ENCODE measurements at regions not wholly inside any gene's neighbourhood (a gene's known extent, or its start where the extent isn't known, plus 50 kb on each side); places are given as distances from the start of the nearest gene placed in this dataset.

DNA sequence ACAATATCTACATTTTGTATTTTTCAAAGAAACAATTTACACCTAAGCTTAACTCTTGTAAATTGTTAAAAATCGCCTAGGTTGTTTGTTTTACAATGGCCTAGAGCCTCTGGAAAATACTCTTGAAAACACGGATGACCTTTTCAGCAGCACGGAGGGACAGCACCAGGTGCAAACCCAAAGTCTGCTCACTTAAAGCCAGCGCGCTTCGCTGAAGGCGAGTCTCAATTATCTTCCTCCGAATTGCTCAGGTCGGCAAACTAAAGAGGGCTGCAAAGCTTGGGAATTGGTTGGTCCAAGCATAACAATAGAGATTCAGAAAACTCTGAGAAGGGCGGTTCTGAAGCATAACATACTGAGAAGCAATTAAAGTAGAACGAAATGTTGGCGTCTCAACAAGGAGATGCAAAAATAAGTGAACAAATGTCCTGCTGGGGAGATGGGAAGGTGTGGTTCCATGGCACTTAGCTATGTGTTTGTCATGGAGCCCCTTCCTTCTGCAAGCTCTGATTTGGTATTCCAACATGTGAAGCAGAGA, 139.9 kb upstream of the PITRM1 start:
- Histone ChIP-seq H3K27me3 (no peaks in the 10 kb centered on the region), H3K36me3 (ENCODE audit: low read depth, missing control alignments) (no peaks in the 10 kb centered on the region), H3K9me3 (no peaks in the 10 kb centered on the region), H3K4me3 (no peak overlapping the region), H3K27ac (no peak overlapping the region), H3K4me1 (no peaks in the 10 kb centered on the region)
- TF ChIP-seq CTCF (IDR thresholded peaks at IDR 0.05) (no peak), POLR2A (IDR thresholded peaks at IDR 0.05) (no peak)
- no peak for DNase-seq
- 84 to 86% methylated on average over 12 of the region's 12 CpGs for WGBS, 2 donors
- intact Hi-C loops (cut with DNase I; ENCODE audit: low total_unique reads), result no loop called here

- intact Hi-C loops (cut with DNase I; ENCODE audit: low total_unique reads), result no loop called here
- 74 to 78% methylated on average over 8 of the region's 8 CpGs for WGBS, 2 donors
- H3K9me3 ChIP-seq, result no peaks in the 10 kb centered on the region
- H3K27me3 ChIP-seq, result no peaks in the 10 kb centered on the region
- no peaks in the 10 kb centered on the region for H3K36me3 ChIP-seq (ENCODE audit: low read depth, missing control alignments)
- no peak for DNase-seq
- no peak for TF ChIP-seq POLR2A (IDR thresholded peaks at IDR 0.05)
- no peaks in the 10 kb centered on the region for H3K4me1 ChIP-seq
- H3K4me3 ChIP-seq, result no peak overlapping the region
- H3K27ac ChIP-seq, result no peak overlapping the region
Observed at GRCh38 chr10:3310016-3310784, 137.6 kb upstream of the PITRM1 start.

GRCh38 chr10:3306050-3306449, 133.5 kb upstream of the PITRM1 start:
- no peaks in the 10 kb centered on the region for H3K9me3 ChIP-seq
- TF ChIP-seq POLR2A (IDR thresholded peaks at IDR 0.05) (no peak), CTCF (IDR thresholded peaks at IDR 0.05) (no peak)
- 95 to 99% methylated on average over 2 of the region's 2 CpGs for WGBS, 2 donors
- DNase-seq, result no peak
- no peaks in the 10 kb centered on the region for H3K4me1 ChIP-seq
- no peaks in the 10 kb centered on the region for H3K36me3 ChIP-seq (ENCODE audit: low read depth, missing control alignments)
- intact Hi-C loops (cut with DNase I; ENCODE audit: low total_unique reads), result no loop called here
- no peaks in the 10 kb centered on the region for H3K27me3 ChIP-seq
- H3K4me3 ChIP-seq, result no peak overlapping the region
- H3K27ac ChIP-seq, result no peak overlapping the region

DNA sequence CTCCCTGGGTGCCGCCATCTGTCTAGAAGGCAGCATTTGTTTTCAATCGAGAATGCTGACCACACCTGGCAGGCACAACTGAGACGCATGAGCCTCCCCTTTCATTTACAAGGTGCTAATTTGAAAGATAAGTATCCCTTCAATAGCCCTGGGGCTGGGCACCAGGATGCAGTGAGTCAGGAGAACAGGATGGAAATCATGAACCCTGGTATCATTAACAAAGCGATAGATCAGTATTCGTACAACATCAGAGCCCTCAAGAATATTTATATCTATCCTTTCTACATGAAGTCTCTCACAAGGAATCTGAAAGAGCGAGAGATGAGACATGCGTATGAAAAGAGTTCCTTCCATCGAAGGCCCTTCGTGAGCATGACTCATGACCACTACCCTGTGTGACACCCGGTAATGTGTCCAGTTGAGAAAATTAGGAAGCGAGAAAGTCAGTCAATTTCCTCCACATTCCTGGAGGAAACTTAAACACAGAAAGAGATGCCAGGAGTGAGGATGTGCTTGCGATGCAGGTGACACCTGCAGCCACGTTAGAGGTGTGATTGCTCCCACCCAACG, 123.1 kb upstream of the PITRM1 start:
- TF ChIP-seq CTCF (IDR thresholded peaks at IDR 0.05), result no peak
- 89 to 90% methylated on average over 14 of the region's 14 CpGs for WGBS, 2 donors
- Histone ChIP-seq H3K27ac (no peak overlapping the region), H3K4me3 (no peak overlapping the region), H3K9me3 (no peaks in the 10 kb centered on the region), H3K4me1 (no peaks in the 10 kb centered on the region), H3K27me3 (no peaks in the 10 kb centered on the region), H3K36me3 (ENCODE audit: low read depth, missing control alignments) (no peaks in the 10 kb centered on the region)
- intact Hi-C loops (cut with DNase I; ENCODE audit: low total_unique reads), result no loop called here
- no peak for DNase-seq

DNA sequence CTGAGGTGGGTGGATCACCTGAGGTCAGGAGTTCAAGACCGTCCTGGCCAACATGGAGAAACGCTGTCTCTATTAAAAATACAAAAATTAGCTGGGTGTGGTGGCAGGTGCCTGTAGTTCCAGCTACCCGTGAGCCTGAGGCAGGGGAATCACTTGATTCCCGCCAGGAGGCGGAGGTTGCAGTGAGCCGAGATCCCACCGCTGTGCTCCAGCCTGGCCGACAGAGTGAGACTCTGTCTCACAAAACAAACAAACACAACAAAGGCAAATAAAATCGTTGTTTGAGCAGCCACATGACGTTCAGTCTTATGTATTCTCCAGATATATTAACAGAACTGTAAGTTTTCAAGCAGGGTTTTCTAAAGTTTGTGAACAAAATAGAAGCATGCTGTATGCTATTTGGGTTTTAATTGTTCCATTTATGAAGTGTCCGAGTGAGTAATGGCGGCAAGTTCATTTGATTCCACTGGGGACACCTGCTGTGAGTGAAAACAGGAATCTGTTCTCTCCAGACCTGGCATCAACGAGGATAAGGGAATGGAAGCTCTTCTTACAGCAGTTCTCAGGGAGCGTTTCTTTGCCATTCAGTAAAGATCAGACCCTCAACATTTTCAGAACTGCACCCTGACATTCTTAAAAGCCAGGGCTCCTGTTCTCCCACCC, 122.5 kb upstream of the PITRM1 start:
- 87 to 89% methylated on average over 14 of the region's 14 CpGs for WGBS, 2 donors
- H3K4me1 ChIP-seq, result no peaks in the 10 kb centered on the region
- no peaks in the 10 kb centered on the region for H3K36me3 ChIP-seq (ENCODE audit: low read depth, missing control alignments)
- H3K9me3 ChIP-seq, result no peaks in the 10 kb centered on the region
- no peak overlapping the region for H3K4me3 ChIP-seq
- intact Hi-C loops (cut with DNase I; ENCODE audit: low total_unique reads), result no loop called here
- H3K27me3 ChIP-seq, result no peaks in the 10 kb centered on the region
- TF ChIP-seq CTCF (IDR thresholded peaks at IDR 0.05) (no peak), POLR2A (IDR thresholded peaks at IDR 0.05) (no peak)
- DNase-seq, result no peak
- H3K27ac ChIP-seq, result no peak overlapping the region
